ENCODE measurements at regions not wholly inside any gene's neighbourhood (a gene's known extent, or its start where the extent isn't known, plus 50 kb on each side); places are given as distances from the start of the nearest gene placed in this dataset.
A peak's percentile ranks its signal among the peaks of the same experiment; 100 is the strongest.

GRCh38 chr2:5094192-5094591 lies 598.0 kb upstream of the SOX11 start:
- Histone ChIP-seq H3K36me3 (no peaks in the 10 kb centered on the region), H3K4me3 (no peak overlapping the region), H3K27ac (no peak overlapping the region), H3K27me3 (no peaks in the 10 kb centered on the region), H3K9me3 (peaks cover 6 to 18% of the 10 kb centered on the region in 2 donors), H3K4me1 (no peaks in the 10 kb centered on the region)
- no peak for DNase-seq (ENCODE audit: low spot score in 2 of 2)
- no peak for TF ChIP-seq POLR2A (IDR thresholded peaks at IDR 0.05)
- no peak for TF ChIP-seq CTCF (IDR thresholded peaks at IDR 0.05)
- TF ChIP-seq POLR2AphosphoS5 (IDR thresholded peaks at IDR 0.05), result no peak
- intact Hi-C loops (cut with DNase I; ENCODE audit: low total_unique reads), result no loop called here

GRCh38 chr2:5098286-5098685 lies 593.9 kb upstream of the SOX11 start:
- no peaks in the 10 kb centered on the region for H3K36me3 ChIP-seq
- H3K4me1 ChIP-seq, result no peaks in the 10 kb centered on the region
- H3K27ac ChIP-seq, result no peak overlapping the region
- H3K27me3 ChIP-seq, result no peaks in the 10 kb centered on the region
- H3K4me3 ChIP-seq, result no peak overlapping the region
- intact Hi-C loops (cut with DNase I; ENCODE audit: low total_unique reads), result no loop called here
- TF ChIP-seq POLR2AphosphoS5 (IDR thresholded peaks at IDR 0.05) (no peak), CTCF (IDR thresholded peaks at IDR 0.05) (no peak), POLR2A (IDR thresholded peaks at IDR 0.05) (no peak)
- H3K9me3 ChIP-seq, result peaks cover 6 to 18% of the 10 kb centered on the region in 2 donors
- no peak for DNase-seq (ENCODE audit: low spot score in 2 of 2)

GRCh38 chr2:5102823-5103222 lies 589.4 kb upstream of the SOX11 start:
- H3K4me1 ChIP-seq, result no peaks in the 10 kb centered on the region
- H3K4me3 ChIP-seq, result no peak overlapping the region
- intact Hi-C loops (cut with DNase I; ENCODE audit: low total_unique reads), result no loop called here
- no peak for TF ChIP-seq POLR2AphosphoS5 (IDR thresholded peaks at IDR 0.05)
- no peak for TF ChIP-seq CTCF (IDR thresholded peaks at IDR 0.05)
- TF ChIP-seq POLR2A (IDR thresholded peaks at IDR 0.05), result no peak
- DNase-seq (ENCODE audit: low spot score in 2 of 2), result no peak
- H3K36me3 ChIP-seq, result no peaks in the 10 kb centered on the region
- H3K27me3 ChIP-seq, result no peaks in the 10 kb centered on the region
- H3K27ac ChIP-seq, result no peak overlapping the region
- H3K9me3 ChIP-seq, result peaks cover 0 to 4% of the 10 kb centered on the region in 2 donors

GRCh38 chr2:5111581-5111980 lies 580.6 kb upstream of the SOX11 start:
- peak in 1 of 2 donors; percentile 29 for DNase-seq (ENCODE audit: low spot score in 2 of 2)
- no peaks in the 10 kb centered on the region for H3K27me3 ChIP-seq
- peaks cover 16 to 22% of the 10 kb centered on the region in 2 donors for H3K9me3 ChIP-seq
- no peak for TF ChIP-seq CTCF (IDR thresholded peaks at IDR 0.05)
- peak in 1 of 3 donors; percentile 7 for TF ChIP-seq POLR2AphosphoS5 (IDR thresholded peaks at IDR 0.05)
- no peak overlapping the region for H3K27ac ChIP-seq
- no peak overlapping the region for H3K4me3 ChIP-seq
- H3K4me1 ChIP-seq, result no peaks in the 10 kb centered on the region
- no peaks in the 10 kb centered on the region for H3K36me3 ChIP-seq
- intact Hi-C loops (cut with DNase I; ENCODE audit: low total_unique reads), result no loop called here

GRCh38 chr2:5119046-5119445 lies 573.1 kb upstream of the SOX11 start:
- TF ChIP-seq CTCF (IDR thresholded peaks at IDR 0.05), result no peak
- TF ChIP-seq POLR2A (IDR thresholded peaks at IDR 0.05), result no peak
- TF ChIP-seq POLR2AphosphoS5 (IDR thresholded peaks at IDR 0.05), result no peak
- peaks cover 6 to 10% of the 10 kb centered on the region in 2 donors for H3K9me3 ChIP-seq
- H3K4me1 ChIP-seq, result no peaks in the 10 kb centered on the region
- intact Hi-C loops (cut with DNase I; ENCODE audit: low total_unique reads), result no loop called here
- no peak for DNase-seq (ENCODE audit: low spot score in 2 of 2)
- H3K4me3 ChIP-seq, result no peak overlapping the region
- no peak overlapping the region for H3K27ac ChIP-seq
- no peaks in the 10 kb centered on the region for H3K36me3 ChIP-seq
- H3K27me3 ChIP-seq, result no peaks in the 10 kb centered on the region

Data from breast epithelium (tissue), 4 donors.